ENCODE measurements at regions not wholly inside any gene's neighbourhood (a gene's known extent, or its start where the extent isn't known, plus 50 kb on each side); places are given as distances from the start of the nearest gene placed in this dataset.

GRCh38 chr1:217364220-217364619, 266.7 kb downstream of the GPATCH2 start:
- H3K9me3 ChIP-seq: no peaks in the 10 kb centered on the region
- no peaks in the 10 kb centered on the region for H3K36me3 ChIP-seq
- no peak overlapping the region for H3K4me3 ChIP-seq
- H3K27me3 ChIP-seq: no peaks in the 10 kb centered on the region
- no peak overlapping the region for H3K27ac ChIP-seq
- DNase-seq (ENCODE audit: low spot score): no peak
- TF ChIP-seq CTCF (IDR thresholded peaks at IDR 0.05): no peak
- no peaks in the 10 kb centered on the region for H3K4me1 ChIP-seq

- Histone ChIP-seq H3K9me3 (no peaks in the 10 kb centered on the region), H3K27me3 (no peaks in the 10 kb centered on the region), H3K4me1 (no peaks in the 10 kb centered on the region), H3K27ac (no peak overlapping the region), H3K36me3 (no peaks in the 10 kb centered on the region), H3K4me3 (no peak overlapping the region)
- DNase-seq (ENCODE audit: low spot score): no peak
- TF ChIP-seq CTCF (IDR thresholded peaks at IDR 0.05): no peak
These were observed 267.6 kb downstream of the GPATCH2 start for GRCh38 chr1:217363319-217363718.

GRCh38 chr1:217360510-217360909, 270.4 kb downstream of the GPATCH2 start:
- no peaks in the 10 kb centered on the region for H3K9me3 ChIP-seq
- H3K27ac ChIP-seq: no peak overlapping the region
- no peak for DNase-seq (ENCODE audit: low spot score)
- H3K36me3 ChIP-seq: no peaks in the 10 kb centered on the region
- H3K4me1 ChIP-seq: no peaks in the 10 kb centered on the region
- no peak for TF ChIP-seq CTCF (IDR thresholded peaks at IDR 0.05)
- no peak overlapping the region for H3K4me3 ChIP-seq
- H3K27me3 ChIP-seq: no peaks in the 10 kb centered on the region

- H3K9me3 ChIP-seq: no peaks in the 10 kb centered on the region
- no peak for TF ChIP-seq CTCF (IDR thresholded peaks at IDR 0.05)
- no peaks in the 10 kb centered on the region for H3K36me3 ChIP-seq
- no peak for DNase-seq (ENCODE audit: low spot score)
- H3K4me3 ChIP-seq: no peak overlapping the region
- no peaks in the 10 kb centered on the region for H3K4me1 ChIP-seq
- H3K27me3 ChIP-seq: no peaks in the 10 kb centered on the region
- H3K27ac ChIP-seq: no peak overlapping the region
These were observed 276.0 kb downstream of the GPATCH2 start for GRCh38 chr1:217354895-217355294.

GRCh38 chr1:217348960-217349664, 281.8 kb downstream of the GPATCH2 start:
- no peak for DNase-seq (ENCODE audit: low spot score)
- H3K27me3 ChIP-seq: no peaks in the 10 kb centered on the region
- H3K4me3 ChIP-seq: no peak overlapping the region
- no peaks in the 10 kb centered on the region for H3K4me1 ChIP-seq
- no peak for TF ChIP-seq CTCF (IDR thresholded peaks at IDR 0.05)
- H3K9me3 ChIP-seq: no peaks in the 10 kb centered on the region
- H3K27ac ChIP-seq: no peak overlapping the region
- H3K36me3 ChIP-seq: no peaks in the 10 kb centered on the region

- no peak for DNase-seq (ENCODE audit: low spot score)
- H3K4me3 ChIP-seq: no peak overlapping the region
These were observed 286.2 kb downstream of the GPATCH2 start for GRCh38 chr1:217344712-217345111.

More at GRCh38 chr1:217344712-217345111, 286.2 kb downstream of the GPATCH2 start:
- H3K9me3 ChIP-seq: no peaks in the 10 kb centered on the region
- H3K36me3 ChIP-seq: no peaks in the 10 kb centered on the region
- H3K27me3 ChIP-seq: no peaks in the 10 kb centered on the region
- no peaks in the 10 kb centered on the region for H3K4me1 ChIP-seq
- TF ChIP-seq CTCF (IDR thresholded peaks at IDR 0.05): no peak
- H3K27ac ChIP-seq: no peak overlapping the region
